AG09319 (cell line): ENCODE measurements at regions not wholly inside any gene's neighbourhood (a gene's known extent, or its start where the extent isn't known, plus 50 kb on each side); places are given as distances from the start of the nearest gene placed in this dataset.

Experiments used
- DNase-seq: peaks from one replicate; pipeline ENCODE4 v3.0.0-alpha.2; 2010; ENCODE audit warnings: low read depth; ENCODE audit errors: extremely low read depth
- CTCF ChIP-seq: IDR thresholded peaks from 2 replicates; pipeline ENCODE4 v1.5.1; 2011; ENCODE audit warnings: low read depth, mild to moderate bottlenecking, inconsistent platforms, low read length, moderate library complexity

- no peak for DNase-seq
- no peak for TF ChIP-seq CTCF
These were observed 253.7 kb upstream of the SORCS1 start for GRCh38 chr10:107418085-107418806.

- DNase-seq: no peak
- no peak for TF ChIP-seq CTCF
These were observed 252.9 kb upstream of the SORCS1 start for GRCh38 chr10:107417446-107417845.

GRCh38 chr10:107415446-107415845 lies 250.9 kb upstream of the SORCS1 start:
- TF ChIP-seq CTCF: no peak
- no peak for DNase-seq

GRCh38 chr10:107413971-107414370 lies 249.5 kb upstream of the SORCS1 start:
- no peak for TF ChIP-seq CTCF
- no peak for DNase-seq

GRCh38 chr10:107409522-107409921 lies 245.0 kb upstream of the SORCS1 start:
- no peak for DNase-seq
- peak; percentile 14 for TF ChIP-seq CTCF

- TF ChIP-seq CTCF: no peak
- no peak for DNase-seq
These were observed 233.6 kb upstream of the SORCS1 start for GRCh38 chr10:107398115-107398514.

- TF ChIP-seq CTCF: no peak
- no peak for DNase-seq
These were observed 227.4 kb upstream of the SORCS1 start for GRCh38 chr10:107391901-107392300.
